H1 (cell line): ENCODE measurements at regions not wholly inside any gene's neighbourhood (a gene's known extent, or its start where the extent isn't known, plus 50 kb on each side); places are given as distances from the start of the nearest gene placed in this dataset.

ENCODE experiments used
- BCL11A ChIP-seq, 2 experiments: IDR thresholded peaks; one replicate each; pipeline ENCODE4 v1.6.1; 2011; ENCODE audit warnings: low read depth in 2 of 2, low read length in 2 of 2, mild to moderate bottlenecking in 2 of 2
- EZH2 ChIP-seq: fragments of 200-600 bp; sonication (generic); IDR thresholded peaks from 2 replicates; pipeline ENCODE4 v1.7.1; 2012; ENCODE audit warnings: low read depth, mild to moderate bottlenecking, moderate library complexity, low read length, inconsistent platforms; ENCODE audit not compliant: severe bottlenecking
- MAFK ChIP-seq: IDR thresholded peaks from 2 replicates; pipeline ENCODE4 v1.6.1; 2012; ENCODE audit warnings: low read depth, mild to moderate bottlenecking, improper control_type of control experiment, low read length
- RAD21 ChIP-seq, 2 experiments: IDR thresholded peaks in 1 of 2; conservative IDR thresholded peaks in 1 of 2; 2 replicates each; pipeline ENCODE4 v1.6.1; 2011; ENCODE audit warnings: low read depth in 2 of 2, low read length in 2 of 2, improper control_type of control experiment in 1 of 2, inconsistent platforms in 1 of 2, mild to moderate bottlenecking in 1 of 2, moderate library complexity in 1 of 2
- SRF ChIP-seq: IDR thresholded peaks from 2 replicates; pipeline ENCODE4 v1.6.1; 2011; ENCODE audit warnings: mild to moderate bottlenecking, low read depth, low read length, moderate library complexity

DNA sequence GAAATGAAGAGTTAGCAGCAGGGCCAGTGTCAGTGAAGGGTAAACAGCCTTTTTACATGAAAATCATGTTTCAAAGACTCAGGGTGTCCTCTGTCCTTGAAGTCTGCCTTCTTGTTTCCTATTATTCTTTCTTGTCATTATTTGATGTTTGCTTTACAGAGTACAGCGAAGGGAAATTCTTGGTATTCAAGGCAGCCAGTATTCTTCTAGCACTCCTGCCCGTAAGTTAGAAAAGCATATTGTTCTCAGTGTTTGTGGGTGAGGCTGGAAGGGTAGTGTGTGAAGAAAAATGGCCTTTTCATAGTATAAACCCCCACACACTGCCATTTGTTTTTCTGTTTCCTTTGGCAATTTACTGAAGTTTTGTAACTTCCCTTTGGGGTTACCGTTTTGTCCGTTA lies 217.3 kb upstream of the NAV3 start (continued):
- TF ChIP-seq EZH2 = no peak
- no peak for TF ChIP-seq RAD21 (IDR thresholded peaks at IDR 0.05 in 1 of 2, conservative IDR thresholded peaks at IDR 0.05 in 1 of 2; ENCODE audit: low read depth in 2 of 2, low read length in 2 of 2)
- no peak for TF ChIP-seq SRF
- TF ChIP-seq MAFK = no peak
- TF ChIP-seq BCL11A (IDR thresholded peaks at IDR 0.05; ENCODE audit: low read depth in 2 of 2, low read length in 2 of 2) = no peak
